Fibroblast of villous mesenchyme (primary cell): ENCODE measurements at regions not wholly inside any gene's neighbourhood (a gene's known extent, or its start where the extent isn't known, plus 50 kb on each side); places are given as distances from the start of the nearest gene placed in this dataset.

Experiments used
- DNase-seq: peaks from one replicate; pipeline ENCODE4 v3.0.0-alpha.2; 2010; ENCODE audit warnings: low read depth
- H3K4me3 ChIP-seq: 2 replicates; pipeline ENCODE4 v1.5.1; 2011; ENCODE audit warnings: low read depth, mild to moderate bottlenecking, low read length
- CTCF ChIP-seq: IDR thresholded peaks from 2 replicates; pipeline ENCODE4 v1.5.1; 2012; ENCODE audit warnings: low read depth, mild to moderate bottlenecking, low read length; ENCODE audit not compliant: insufficient read depth

GRCh38 chr13:81773263-81773662, 1432.3 kb upstream of the SPRY2 start:
- TF ChIP-seq CTCF, result no peak
- DNase-seq, result no peak
- H3K4me3 ChIP-seq, result no peak overlapping the region

- H3K4me3 ChIP-seq, result no peak overlapping the region
- DNase-seq, result no peak
- no peak for TF ChIP-seq CTCF
Measured at GRCh38 chr13:81771951-81772350, 1431.0 kb upstream of the SPRY2 start.

- no peak for TF ChIP-seq CTCF
- no peak overlapping the region for H3K4me3 ChIP-seq
- no peak for DNase-seq
Measured at GRCh38 chr13:81770868-81771505, 1430.1 kb upstream of the SPRY2 start.

- no peak overlapping the region for H3K4me3 ChIP-seq
- TF ChIP-seq CTCF, result no peak
- DNase-seq, result no peak
Measured at GRCh38 chr13:81762449-81762848, 1421.5 kb upstream of the SPRY2 start.

GRCh38 chr13:81760316-81760715, 1419.4 kb upstream of the SPRY2 start:
- no peak for DNase-seq
- TF ChIP-seq CTCF, result no peak
- no peak overlapping the region for H3K4me3 ChIP-seq

GRCh38 chr13:81757348-81757970, 1416.5 kb upstream of the SPRY2 start:
- DNase-seq, result no peak
- no peak overlapping the region for H3K4me3 ChIP-seq
- no peak for TF ChIP-seq CTCF

GRCh38 chr13:81745391-81745790, 1404.5 kb upstream of the SPRY2 start:
- no peak for TF ChIP-seq CTCF
- H3K4me3 ChIP-seq, result no peak overlapping the region
- no peak for DNase-seq
